ENCODE measurements at regions not wholly inside any gene's neighbourhood (a gene's known extent, or its start where the extent isn't known, plus 50 kb on each side); places are given as distances from the start of the nearest gene placed in this dataset.

- no peak for TF ChIP-seq POLR2AphosphoS5 (IDR thresholded peaks at IDR 0.05)
- no peak for TF ChIP-seq POLR2A (IDR thresholded peaks at IDR 0.05)
- no peak for TF ChIP-seq EP300 (IDR thresholded peaks at IDR 0.05)
- TF ChIP-seq CTCF (IDR thresholded peaks at IDR 0.05) = no peak
- intact Hi-C loops (cut with DNase I; ENCODE audit: low total_unique reads) = no loop called here
These were observed 703.0 kb upstream of the NUDT12 start for GRCh38 chr5:104265531-104266140.

GRCh38 chr5:104247260-104247659, 684.7 kb upstream of the NUDT12 start:
- no peak for TF ChIP-seq EP300 (IDR thresholded peaks at IDR 0.05)
- TF ChIP-seq POLR2AphosphoS5 (IDR thresholded peaks at IDR 0.05) = no peak
- no peak for TF ChIP-seq POLR2A (IDR thresholded peaks at IDR 0.05)
- TF ChIP-seq CTCF (IDR thresholded peaks at IDR 0.05) = no peak
- WGBS, 5 donors = 49 to 62% (median 57%) methylated on average over 3 of the region's 3 CpGs
- Histone ChIP-seq H3K4me3 (no peak overlapping the region), H3K9me3 (no peaks in the 10 kb centered on the region), H3K27ac (no peak overlapping the region), H3K4me1 (no peaks in the 10 kb centered on the region), H3K27me3 (no peaks in the 10 kb centered on the region), H3K36me3 (no peaks in the 10 kb centered on the region)
- intact Hi-C loops (cut with DNase I; ENCODE audit: low total_unique reads) = no loop called here
- peak in 1 of 2 donors; percentile 7 for DNase-seq

More at GRCh38 chr5:104265531-104266140, 703.0 kb upstream of the NUDT12 start:
- Histone ChIP-seq H3K4me1 (no peaks in the 10 kb centered on the region), H3K27me3 (no peaks in the 10 kb centered on the region), H3K27ac (no peak overlapping the region), H3K9me3 (no peaks in the 10 kb centered on the region), H3K36me3 (no peaks in the 10 kb centered on the region), H3K4me3 (no peak overlapping the region)
- WGBS, 5 donors = 75 to 94% (median 82%) methylated on average over 1 of the region's 1 CpG
- no peak for DNase-seq

GRCh38 chr5:104241046-104241445, 678.5 kb upstream of the NUDT12 start:
- no peak overlapping the region for H3K4me3 ChIP-seq
- intact Hi-C loops (cut with DNase I; ENCODE audit: low total_unique reads) = no loop called here
- 65 to 91% (median 85%) methylated on average over 4 of the region's 4 CpGs for WGBS, 5 donors
- H3K27me3 ChIP-seq = no peaks in the 10 kb centered on the region
- no peak overlapping the region for H3K27ac ChIP-seq
- H3K36me3 ChIP-seq = no peaks in the 10 kb centered on the region
- peak in 1 of 2 donors; percentile 7 for DNase-seq
- no peak for TF ChIP-seq POLR2AphosphoS5 (IDR thresholded peaks at IDR 0.05)
- no peak for TF ChIP-seq EP300 (IDR thresholded peaks at IDR 0.05)
- TF ChIP-seq CTCF (IDR thresholded peaks at IDR 0.05) = no peak
- TF ChIP-seq POLR2A (IDR thresholded peaks at IDR 0.05) = no peak
- H3K9me3 ChIP-seq = no peaks in the 10 kb centered on the region
- H3K4me1 ChIP-seq = no peaks in the 10 kb centered on the region

- H3K27ac ChIP-seq = no peak overlapping the region
- no peak for DNase-seq
- WGBS, 5 donors = 67 to 80% (median 71%) methylated on average over 5 of the region's 5 CpGs
- intact Hi-C loops (cut with DNase I; ENCODE audit: low total_unique reads) = no loop called here
- H3K27me3 ChIP-seq = no peaks in the 10 kb centered on the region
- no peaks in the 10 kb centered on the region for H3K9me3 ChIP-seq
- no peaks in the 10 kb centered on the region for H3K36me3 ChIP-seq
- no peak for TF ChIP-seq POLR2AphosphoS5 (IDR thresholded peaks at IDR 0.05)
- TF ChIP-seq EP300 (IDR thresholded peaks at IDR 0.05) = no peak
- no peak for TF ChIP-seq CTCF (IDR thresholded peaks at IDR 0.05)
- TF ChIP-seq POLR2A (IDR thresholded peaks at IDR 0.05) = no peak
- H3K4me1 ChIP-seq = no peaks in the 10 kb centered on the region
- no peak overlapping the region for H3K4me3 ChIP-seq
These were observed 675.0 kb upstream of the NUDT12 start for GRCh38 chr5:104237586-104237985.

Data from stomach (tissue), 8 donors.